B cell (primary cell): ENCODE measurements at regions not wholly inside any gene's neighbourhood (a gene's known extent, or its start where the extent isn't known, plus 50 kb on each side); places are given as distances from the start of the nearest gene placed in this dataset.

Experiments used
- ATAC-seq: fragments of 200-7000 bp; cut with Tn5 transposase; one replicate; pipeline ENCODE4 v1.10.0; 2021; ENCODE audit warnings: low read depth, mild to moderate bottlenecking, moderate number of reproducible peaks, moderate library complexity
- CTCF ChIA-PET: fragments of 350-600 bp; sonication (Branson Sonifier 250); formaldehyde crosslinking; loops from one replicate; lab custom pipeline; 2021; ENCODE audit warnings: antibody characterized with exemption, inconsistent platforms; lab: Charles Lee
- POLR2A ChIA-PET: fragments of 350-600 bp; sonication (Branson Sonifier 250); formaldehyde crosslinking; loops from one replicate; lab custom pipeline; 2021; ENCODE audit warnings: antibody characterized with exemption; lab: Charles Lee
- DNase-seq: peaks from one replicate; pipeline ENCODE4 v3.0.0; 2013
- H2AFZ ChIP-seq: 2 replicates; pipeline ENCODE4 v1.6.1; 2012; ENCODE audit warnings: mild to moderate bottlenecking, low read depth, low read length; ENCODE audit not compliant: insufficient read depth, poor library complexity, severe bottlenecking
- H3K27ac ChIP-seq, 2 donors: 1 replicate in 1 of 2; 2 replicates in 1 of 2; pipeline ENCODE4 v1.5.1; 2012 to 2013; ENCODE audit warnings: low read length in 2 of 2, mild to moderate bottlenecking in 2 of 2, moderate library complexity in 1 of 2
- H3K27me3 ChIP-seq, 4 experiments: fragments of 200-600 bp in 1 of 4; sonication (generic) in 1 of 4; replicated peaks in 1 of 4; 1 replicate in 2 of 4; 2 replicates in 2 of 4; pipeline versions ENCODE4 v1.6.1 to v1.7.0; 2013 to 2016; ENCODE audit warnings: low read length in 3 of 4, mild to moderate bottlenecking in 2 of 4, mixed read lengths in 1 of 4, moderate library complexity in 1 of 4; ENCODE audit not compliant: insufficient read depth in 4 of 4, control insufficient read depth in 3 of 4; ENCODE audit errors: control extremely low read depth in 1 of 4
- H3K36me3 ChIP-seq, 2 experiments: replicated peaks in 1 of 2; 1 replicate in 1 of 2; 2 replicates in 1 of 2; pipeline versions ENCODE4 v1.6.1 to v1.7.1; 2013; ENCODE audit warnings: low read length in 1 of 2; ENCODE audit not compliant: insufficient read depth in 2 of 2, control insufficient read depth in 1 of 2; ENCODE audit errors: control extremely low read depth in 1 of 2, extremely low read depth in 1 of 2
- H3K4me1 ChIP-seq, 2 donors: fragments of 200-600 bp in 1 of 2; sonication (generic) in 1 of 2; 1 replicate in 1 of 2; 2 replicates in 1 of 2; pipeline versions ENCODE4 v1.5.1 to v1.6.1; 2013 to 2017; ENCODE audit warnings: low read length in 2 of 2; ENCODE audit not compliant: control insufficient read depth in 2 of 2, insufficient read depth in 2 of 2
- H3K4me2 ChIP-seq: replicated peaks from 2 replicates; pipeline ENCODE3; 2012; ENCODE audit warnings: mild to moderate bottlenecking, low read depth, low read length; ENCODE audit not compliant: poor library complexity, severe bottlenecking
- H3K4me3 ChIP-seq, 5 experiments: fragments of 200-600 bp in 1 of 5; sonication (generic) in 1 of 5; 1 replicate in 3 of 5; 2 replicates in 2 of 5; pipeline versions ENCODE4 v1.5.1 to v1.7.0; 2011 to 2016; ENCODE audit warnings: low read length in 4 of 5, mild to moderate bottlenecking in 4 of 5, low read depth in 2 of 5, control low read depth in 1 of 5, moderate library complexity in 1 of 5; ENCODE audit not compliant: insufficient read depth in 1 of 5; ENCODE audit errors: control extremely low read depth in 1 of 5, extremely low read depth in 1 of 5
- H3K79me2 ChIP-seq: fragments of 200-600 bp; sonication (generic); one replicate; pipeline ENCODE4 v1.6.0; 2016; ENCODE audit warnings: low read length; ENCODE audit not compliant: control insufficient read depth, insufficient read depth
- H3K9ac ChIP-seq: fragments of 200-600 bp; sonication (generic); 2 replicates; pipeline ENCODE4 v1.6.1; 2017; ENCODE audit warnings: mild to moderate bottlenecking, low read length, moderate library complexity
- H3K9me3 ChIP-seq, 3 donors: one replicate each; pipeline versions ENCODE4 v1.6.1 to v1.7.1; 2013; ENCODE audit warnings: low read length in 2 of 3; ENCODE audit not compliant: control insufficient read depth in 2 of 3, insufficient read depth in 1 of 3; ENCODE audit errors: control extremely low read depth in 1 of 3
- H4K20me1 ChIP-seq: 2 replicates; pipeline ENCODE4 v1.6.0; 2012; ENCODE audit warnings: mild to moderate bottlenecking, low read length; ENCODE audit not compliant: insufficient read depth, control insufficient read depth, poor library complexity, severe bottlenecking
- H3K27ac Mint-ChIP-seq: one replicate; pipeline ENCODE4 v1.8.0; 2021; ENCODE audit warnings: mixed read lengths
- H3K27me3 Mint-ChIP-seq: one replicate; pipeline ENCODE4 v1.8.0; 2021; ENCODE audit warnings: mixed read lengths
- H3K4me1 Mint-ChIP-seq: one replicate; pipeline ENCODE4 v1.8.0; 2021; ENCODE audit warnings: mixed read lengths
- H3K4me3 Mint-ChIP-seq: one replicate; pipeline ENCODE4 v1.8.0; 2021; ENCODE audit warnings: mixed read lengths
- H3K9me3 Mint-ChIP-seq: one replicate; pipeline ENCODE4 v1.8.0; 2022; ENCODE audit warnings: mixed read lengths; ENCODE audit not compliant: insufficient read depth
- CTCF ChIP-seq: fragments of 200-600 bp; IDR thresholded peaks from one replicate; pipeline ENCODE4 v1.8.0; 2022; ENCODE audit warnings: antibody characterized with exemption, mild to moderate bottlenecking
- EZH2 ChIP-seq: IDR thresholded peaks from 2 replicates; pipeline ENCODE4 v1.6.1; 2012; ENCODE audit warnings: borderline replicate concordance, low read depth, mild to moderate bottlenecking, moderate library complexity, low read length; ENCODE audit not compliant: insufficient read depth, poor library complexity, severe bottlenecking
- WGBS: methylation state at CpG from one replicate; pipeline ENCODE4 v1.1.5; 2013; ENCODE audit warnings: missing lambda C conversion rate; ENCODE audit not compliant: insufficient coverage; 5-methylcytosine and 5-hydroxymethylcytosine counted together
- intact Hi-C: fragments of 100-400 bp; cut with micrococcal nuclease; formaldehyde crosslinking; loops from one replicate; pipeline ENCODE4 v1.10.0; 2022

GRCh38 chr16:85187447-85187846 lies 75.2 kb upstream of the CIBAR2 start:
- H3K27ac ChIP-seq, result no peak overlapping the region
- no peak overlapping the region for H3K4me2 ChIP-seq
- Mint-ChIP-seq H3K27ac (no peak overlapping the region), H3K9me3 (peaks cover 14% of the 10 kb centered on the region), H3K4me3 (no peak overlapping the region), H3K4me1 (no peaks in the 10 kb centered on the region), H3K27me3 (peaks cover 21% of the 10 kb centered on the region)
- H3K4me1 ChIP-seq, result no peaks in the 10 kb centered on the region
- peaks cover 0 to 47% (median 15%) of the 10 kb centered on the region in 3 donors for H3K9me3 ChIP-seq
- intact Hi-C loops, result no loop called here
- DNase-seq, result no peak
- no peak overlapping the region for H3K9ac ChIP-seq
- no peak overlapping the region for H2AFZ ChIP-seq
- no peak for ATAC-seq
- no peak for TF ChIP-seq EZH2
- TF ChIP-seq CTCF, result no peak
- ChIA-PET POLR2A (no interaction called here), CTCF (no interaction called here)
- H4K20me1 ChIP-seq, result no peaks in the 10 kb centered on the region
- WGBS, result 92% methylated on average over 9 of the region's 13 CpGs
- peaks cover 0 to 8% (median 0%) of the 10 kb centered on the region in 4 experiments for H3K27me3 ChIP-seq
- no peaks in the 10 kb centered on the region for H3K79me2 ChIP-seq
- no peaks in the 10 kb centered on the region for H3K36me3 ChIP-seq
- no peak overlapping the region for H3K4me3 ChIP-seq

GRCh38 chr16:85187886-85188285 lies 75.6 kb upstream of the CIBAR2 start:
- H3K27me3 Mint-ChIP-seq, result peaks cover 21% of the 10 kb centered on the region
- WGBS, result 88% methylated on average over 10 of the region's 12 CpGs
- no peak for DNase-seq
- Histone ChIP-seq H3K4me1 (no peaks in the 10 kb centered on the region), H4K20me1 (no peaks in the 10 kb centered on the region), H3K79me2 (no peaks in the 10 kb centered on the region), H3K9ac (no peak overlapping the region), H3K36me3 (no peaks in the 10 kb centered on the region), H3K27me3 (peaks cover 0 to 8% (median 0%) of the 10 kb centered on the region in 4 experiments), H3K4me2 (no peak overlapping the region), H3K27ac (no peak overlapping the region), H3K4me3 (no peak overlapping the region), H3K9me3 (peaks cover 0 to 47% (median 15%) of the 10 kb centered on the region in 3 donors), H2AFZ (no peak overlapping the region)
- intact Hi-C loops, result no loop called here
- ChIA-PET CTCF (no interaction called here), POLR2A (no interaction called here)
- no peaks in the 10 kb centered on the region for H3K4me1 Mint-ChIP-seq
- no peak for TF ChIP-seq CTCF
- no peak for TF ChIP-seq EZH2
- no peak overlapping the region for H3K27ac Mint-ChIP-seq
- no peak for ATAC-seq
- peaks cover 14% of the 10 kb centered on the region for H3K9me3 Mint-ChIP-seq
- H3K4me3 Mint-ChIP-seq, result no peak overlapping the region
